Forelimb muscle (tissue), 1 donor: ENCODE measurements at regions not wholly inside any gene's neighbourhood (a gene's known extent, or its start where the extent isn't known, plus 50 kb on each side); places are given as distances from the start of the nearest gene placed in this dataset.
"Not testable (repeated sequence)": the region's sequence is repeated elsewhere in the genome, so short reads cannot be mapped to it uniquely, and the experiment has no call there.

Experiments used
- DNase-seq: peaks from one replicate; pipeline ENCODE4 v3.0.0-alpha.2; 2013; ENCODE audit warnings: low read depth

DNA sequence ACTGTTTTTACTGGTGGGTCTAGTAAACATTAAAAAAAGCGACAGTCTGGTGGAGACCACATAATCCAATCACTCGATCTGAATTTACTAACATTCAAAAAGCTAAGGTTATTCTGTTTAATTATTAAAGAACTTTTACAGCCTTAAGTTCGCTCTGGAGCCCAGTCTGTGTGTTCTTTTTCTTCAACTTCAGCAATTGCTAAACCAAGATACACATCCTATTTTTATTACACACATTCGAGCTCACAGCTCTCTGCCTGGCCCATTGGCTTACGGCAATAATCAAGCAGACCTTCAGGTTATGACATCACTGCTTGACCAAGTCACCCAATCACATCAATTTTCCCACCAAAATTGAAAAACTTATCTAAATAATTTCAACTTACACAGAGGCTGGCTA, 57.4 kb upstream of the PRSS16 start:
- DNase-seq: no peak

DNA sequence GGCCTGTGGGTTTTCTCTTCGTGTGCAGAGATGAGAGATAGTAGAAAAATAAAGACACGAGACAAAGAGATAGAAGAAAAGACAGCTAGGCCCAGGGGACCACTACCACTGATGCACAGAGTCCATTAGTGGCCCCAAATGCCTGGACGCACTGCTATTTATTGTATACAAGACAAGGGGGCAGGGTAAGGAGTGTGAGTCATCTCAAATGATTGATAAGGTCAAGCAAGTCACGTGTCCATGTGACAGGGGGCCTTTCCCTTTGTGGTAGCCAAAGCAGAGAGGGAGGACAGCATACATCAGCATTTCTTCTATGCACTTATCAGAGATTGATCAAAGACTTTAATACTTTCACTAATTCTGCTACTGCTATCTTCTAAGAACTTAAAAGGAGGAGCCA, 53.0 kb upstream of the PRSS16 start:
- not testable (repeated sequence) for DNase-seq

DNA sequence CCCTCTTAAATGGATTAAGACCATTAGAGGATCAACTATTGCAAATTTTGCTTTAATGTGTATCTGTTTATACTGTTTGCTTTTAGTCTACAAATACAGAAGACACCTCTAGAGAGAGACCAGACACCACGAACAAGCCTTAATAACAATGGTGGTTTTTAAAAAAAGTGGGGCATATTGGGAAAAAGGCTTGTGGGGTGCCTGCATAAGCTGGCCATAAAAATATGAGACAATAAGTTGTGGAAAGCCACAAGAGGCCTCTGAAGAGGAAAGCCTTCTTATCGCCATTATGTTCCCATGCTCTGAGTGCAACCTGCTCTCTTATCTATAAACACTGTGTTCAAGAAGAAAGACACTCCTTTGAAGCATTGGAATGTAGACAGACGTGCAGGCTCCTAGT, 52.0 kb upstream of the PRSS16 start:
- not testable (repeated sequence) for DNase-seq
